Mesodermal cell (in vitro differentiated cells): ENCODE measurements at regions not wholly inside any gene's neighbourhood (a gene's known extent, or its start where the extent isn't known, plus 50 kb on each side); places are given as distances from the start of the nearest gene placed in this dataset.

ENCODE experiments used
- H3K27ac ChIP-seq: 2 replicates; pipeline ENCODE4 v1.7.0; 2013; ENCODE audit warnings: mild to moderate bottlenecking, low read depth, low read length, moderate library complexity; ENCODE audit not compliant: severe bottlenecking
- H3K36me3 ChIP-seq: 2 replicates; pipeline ENCODE4 v1.7.1; 2013; ENCODE audit warnings: mild to moderate bottlenecking, low read length, moderate library complexity; ENCODE audit not compliant: control insufficient read depth, insufficient read depth
- H3K4me1 ChIP-seq: one replicate; pipeline ENCODE4 v1.7.1; 2013; ENCODE audit warnings: mild to moderate bottlenecking, low read length; ENCODE audit not compliant: insufficient read depth, control insufficient read depth, poor library complexity, severe bottlenecking
- H3K4me3 ChIP-seq: 2 replicates; pipeline ENCODE4 v1.7.0; 2013; ENCODE audit warnings: low read length, control low read depth, mild to moderate bottlenecking; ENCODE audit not compliant: insufficient read depth, poor library complexity, severe bottlenecking; ENCODE audit errors: extremely low read depth
- H3K9me3 ChIP-seq: 2 replicates; pipeline ENCODE4 v1.7.1; 2013; ENCODE audit warnings: mild to moderate bottlenecking, low read length, moderate library complexity; ENCODE audit not compliant: control insufficient read depth
- WGBS, 2 experiments: methylation state at CpG; one replicate each; pipeline ENCODE4 v1.1.5; 2013; ENCODE audit warnings: missing lambda C conversion rate in 2 of 2; ENCODE audit not compliant: insufficient coverage in 2 of 2; 5-methylcytosine and 5-hydroxymethylcytosine counted together

DNA sequence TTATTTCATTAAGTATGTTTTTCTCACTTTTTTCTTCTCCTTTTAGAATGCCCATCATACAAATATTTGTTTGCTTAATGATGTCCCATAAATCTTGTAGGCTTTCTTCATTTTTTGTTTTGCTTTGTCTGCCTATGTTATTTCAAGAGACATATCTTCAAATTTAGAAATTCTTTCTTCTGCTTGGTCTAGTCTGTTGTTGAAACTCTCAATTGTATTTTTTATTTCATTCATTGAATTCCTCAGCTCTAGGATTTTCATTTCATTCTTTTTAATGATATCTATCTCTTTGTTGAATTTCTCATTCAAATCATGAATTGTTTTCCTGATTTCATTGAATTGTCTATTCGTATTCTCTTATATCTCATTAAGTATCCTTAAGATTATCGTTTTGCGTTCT lies 125.1 kb upstream of the VIPR2 start:
- Histone ChIP-seq H3K4me3 (no peak overlapping the region), H3K4me1 (no peaks in the 10 kb centered on the region), H3K36me3 (no peaks in the 10 kb centered on the region), H3K9me3 (peaks cover 47% of the 10 kb centered on the region), H3K27ac (no peak overlapping the region)
- WGBS, 2 experiments = 72% methylated on average over 2 of the region's 3 CpGs; no CpG with 5 or more reads in 1 of the 2 experiments

DNA sequence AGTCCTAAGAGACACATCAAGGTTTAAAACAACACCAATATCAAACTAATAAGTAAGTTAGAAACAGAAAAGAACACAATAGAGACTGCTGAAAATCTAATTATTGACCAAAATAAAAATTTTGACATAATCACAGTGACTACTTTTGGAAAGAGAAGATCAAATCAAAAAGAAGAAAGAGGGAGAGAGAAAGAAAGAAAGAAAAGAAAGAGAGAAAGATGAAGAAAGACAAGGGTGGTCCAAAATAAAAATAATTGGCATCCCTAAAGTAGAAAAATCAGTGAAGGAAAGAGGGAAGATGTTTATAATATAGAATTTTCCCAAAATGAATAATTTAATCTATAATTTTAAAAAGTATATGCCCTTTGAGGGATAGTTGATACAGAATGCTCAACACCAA lies 118.8 kb upstream of the VIPR2 start:
- Histone ChIP-seq H3K36me3 (no peaks in the 10 kb centered on the region), H3K27ac (no peak overlapping the region)

DNA sequence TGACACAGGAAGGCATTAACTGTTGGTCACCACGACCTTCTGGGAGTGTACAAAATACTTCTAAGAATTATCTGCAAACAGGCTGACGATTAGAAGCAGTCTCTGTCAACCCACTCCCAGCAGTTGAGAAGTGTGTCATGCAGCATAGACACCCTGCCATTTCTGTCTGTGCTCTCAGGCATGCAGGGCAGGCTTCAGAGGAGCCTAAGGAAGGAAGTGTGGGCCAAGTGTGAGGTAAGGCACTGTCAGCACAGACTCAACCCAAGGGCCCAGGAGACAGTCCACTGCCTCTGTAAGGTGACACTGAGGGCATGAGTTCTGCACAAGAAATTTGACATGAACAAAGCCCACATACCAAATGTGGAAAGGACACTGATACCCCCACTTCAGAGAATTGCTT lies 109.0 kb upstream of the VIPR2 start:
- Histone ChIP-seq H3K4me1 (no peaks in the 10 kb centered on the region), H3K36me3 (no peaks in the 10 kb centered on the region), H3K27ac (no peak overlapping the region), H3K4me3 (no peak overlapping the region), H3K9me3 (peaks cover 69% of the 10 kb centered on the region)
- 30 to 40% methylated on average over 1 to 2 of the region's 2 CpGs for WGBS, 2 experiments

More for the DNA sequence above, 118.8 kb upstream of the VIPR2 start:
- Histone ChIP-seq H3K4me3 (no peak overlapping the region), H3K9me3 (peaks cover 27% of the 10 kb centered on the region), H3K4me1 (no peaks in the 10 kb centered on the region)

DNA sequence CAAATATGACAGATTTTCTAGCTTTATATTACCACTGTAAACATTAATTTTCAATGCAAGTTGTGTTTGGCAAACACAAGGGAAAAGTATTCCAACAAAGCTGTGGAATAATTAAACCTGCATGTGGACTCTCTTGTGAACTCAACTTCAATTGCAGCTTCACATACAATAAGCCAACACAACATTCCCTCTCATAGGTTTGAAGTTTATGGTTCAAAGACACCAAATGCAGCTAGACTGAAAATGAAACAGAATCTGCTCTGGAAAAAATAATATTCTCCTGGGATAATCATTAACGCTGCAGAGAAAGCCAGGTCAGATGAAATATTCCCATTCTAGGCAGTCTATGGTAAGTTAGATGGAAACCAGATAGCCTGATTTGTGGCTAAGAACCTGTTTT lies 105.8 kb upstream of the VIPR2 start:
- no peak overlapping the region for H3K27ac ChIP-seq
- H3K4me3 ChIP-seq = no peak overlapping the region
- peaks cover 57% of the 10 kb centered on the region for H3K9me3 ChIP-seq
- H3K4me1 ChIP-seq = no peaks in the 10 kb centered on the region
- WGBS, 2 experiments = 70% methylated on average over 1 of the region's 1 CpG; no CpG with 5 or more reads in 1 of the 2 experiments
- H3K36me3 ChIP-seq = no peaks in the 10 kb centered on the region

DNA sequence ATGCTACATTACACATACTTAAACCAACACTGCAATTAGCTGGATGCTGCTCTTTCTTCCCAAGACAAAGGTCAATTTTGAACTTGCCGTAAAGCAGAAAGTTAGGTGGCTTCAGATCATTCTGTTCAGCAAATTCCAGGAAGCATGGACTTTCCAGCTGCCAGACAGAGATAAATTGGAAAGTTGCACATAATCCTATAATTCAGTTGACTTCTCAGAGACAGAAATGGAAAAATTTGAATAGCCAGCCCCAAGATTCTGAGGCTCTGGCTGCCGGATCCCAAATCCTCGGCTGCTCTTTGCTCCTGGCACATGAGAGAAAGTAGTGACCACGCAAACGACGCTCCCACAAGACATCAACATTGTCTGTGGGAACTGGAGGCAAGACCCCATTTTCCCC lies 105.0 kb upstream of the VIPR2 start:
- H3K4me3 ChIP-seq = no peak overlapping the region
- 90 to 94% methylated on average over 2 to 5 of the region's 6 CpGs for WGBS, 2 experiments
- H3K27ac ChIP-seq = no peak overlapping the region
- H3K9me3 ChIP-seq = peaks cover 49% of the 10 kb centered on the region
- no peaks in the 10 kb centered on the region for H3K4me1 ChIP-seq
- no peaks in the 10 kb centered on the region for H3K36me3 ChIP-seq

DNA sequence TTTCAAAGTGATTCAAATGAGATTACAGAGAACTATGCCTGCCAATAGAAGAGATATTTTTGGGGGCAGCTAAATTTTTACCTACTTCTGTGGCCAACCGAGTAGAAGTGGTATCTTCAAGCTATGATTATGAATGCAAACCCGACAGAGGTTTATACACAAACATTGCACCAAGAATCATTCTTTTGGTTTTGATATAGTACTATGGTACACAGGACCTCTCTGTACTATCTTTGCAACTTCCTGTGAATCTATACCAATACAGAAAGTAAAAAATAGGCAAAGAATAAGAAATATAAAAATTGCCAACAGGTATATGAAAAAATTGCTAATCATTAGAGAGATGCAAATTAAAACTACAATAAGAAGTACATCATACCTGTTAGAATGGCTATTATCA lies 103.2 kb upstream of the VIPR2 start:
- no peak overlapping the region for H3K27ac ChIP-seq
- H3K4me3 ChIP-seq = no peak overlapping the region
- H3K9me3 ChIP-seq = peaks cover 33% of the 10 kb centered on the region
- 44% methylated on average over 2 of the region's 2 CpGs; no CpG with 5 or more reads in 1 of the 2 experiments for WGBS, 2 experiments
- H3K36me3 ChIP-seq = no peaks in the 10 kb centered on the region
- H3K4me1 ChIP-seq = no peaks in the 10 kb centered on the region

DNA sequence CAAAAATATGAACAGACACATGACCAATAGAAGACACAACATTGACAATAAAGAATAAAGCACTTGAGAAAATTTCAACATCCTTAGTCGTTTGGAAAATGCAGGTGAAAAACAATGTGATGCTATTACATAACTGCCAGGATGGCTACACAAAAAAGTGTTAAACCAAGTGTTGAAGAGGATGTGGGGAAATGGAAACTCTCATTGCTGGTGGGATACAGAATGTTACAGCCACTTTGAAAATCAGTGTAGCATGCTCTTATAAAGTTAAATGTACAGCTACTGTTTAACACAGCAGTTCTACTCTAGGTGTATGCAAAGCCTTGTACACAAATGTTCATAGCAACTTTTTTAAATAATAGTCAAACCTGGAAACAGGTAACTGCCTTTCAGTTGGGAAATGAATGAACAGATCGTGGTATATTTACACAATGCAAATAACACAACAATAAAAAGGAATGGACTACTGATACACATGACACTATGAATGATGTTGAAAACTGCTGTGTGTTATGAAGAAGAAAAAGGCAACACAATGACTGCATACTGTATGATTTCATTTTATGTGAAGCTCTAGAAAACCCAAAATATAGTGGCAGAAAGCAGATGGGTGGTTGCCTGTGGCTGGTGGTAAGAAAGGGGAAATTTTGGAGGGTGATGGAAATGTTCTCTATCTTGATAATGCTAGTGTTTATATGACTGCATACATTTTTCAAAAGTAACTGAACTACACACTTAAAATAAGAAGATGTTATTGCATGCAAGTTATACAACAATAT lies 102.2 kb upstream of the VIPR2 start:
- no peaks in the 10 kb centered on the region for H3K4me1 ChIP-seq
- H3K9me3 ChIP-seq = peaks cover 23% of the 10 kb centered on the region
- no peak overlapping the region for H3K27ac ChIP-seq
- no peaks in the 10 kb centered on the region for H3K36me3 ChIP-seq
- WGBS, 2 experiments = 29% methylated on average over 1 of the region's 2 CpGs; no CpG with 5 or more reads in 1 of the 2 experiments
- no peak overlapping the region for H3K4me3 ChIP-seq

DNA sequence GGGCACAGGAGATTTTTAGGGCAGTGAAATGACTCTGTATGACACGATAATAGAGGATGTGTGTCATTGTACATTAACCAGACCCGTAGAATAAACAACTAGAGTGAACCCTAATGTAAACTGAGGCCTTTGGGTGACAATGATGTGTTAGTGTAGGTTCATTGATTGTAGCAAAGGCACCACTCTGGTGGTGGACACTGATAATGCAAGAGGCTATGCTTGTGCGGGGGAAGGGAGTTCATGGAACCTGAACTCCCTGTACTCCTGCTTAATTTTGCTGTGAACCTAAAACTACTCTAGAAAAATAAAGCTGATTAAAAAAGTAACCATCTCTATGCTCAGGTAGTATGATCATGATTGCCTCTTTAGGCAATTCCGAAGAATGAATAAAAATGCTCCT lies 96.3 kb upstream of the VIPR2 start:
- H3K4me3 ChIP-seq = no peak overlapping the region
- H3K36me3 ChIP-seq = no peaks in the 10 kb centered on the region
- H3K9me3 ChIP-seq = peaks cover 32% of the 10 kb centered on the region
- no peaks in the 10 kb centered on the region for H3K4me1 ChIP-seq
- no peak overlapping the region for H3K27ac ChIP-seq
- WGBS, 2 experiments = 76 to 100% methylated on average over 1 to 2 of the region's 4 CpGs

DNA sequence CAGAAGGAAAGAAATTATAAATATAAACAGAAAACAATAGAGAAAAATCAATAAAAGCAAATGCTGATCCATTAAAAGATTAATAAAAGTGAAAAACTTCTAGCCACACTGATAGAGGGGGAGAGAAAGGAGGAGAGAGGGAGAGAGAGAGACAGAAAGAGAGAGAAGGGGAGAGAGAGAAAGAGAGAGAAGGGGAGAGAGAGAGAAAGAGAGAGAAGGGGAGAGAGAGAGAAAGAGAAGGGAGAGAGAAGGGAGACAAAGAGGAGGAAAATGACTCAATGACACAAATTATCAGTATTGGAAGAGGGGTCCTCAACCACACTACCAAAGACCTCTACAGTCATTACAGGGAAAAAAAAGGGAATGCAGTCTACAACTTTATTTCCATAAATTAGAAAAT lies 94.4 kb upstream of the VIPR2 start:
- Histone ChIP-seq H3K4me1 (no peaks in the 10 kb centered on the region), H3K9me3 (peaks cover 44% of the 10 kb centered on the region)

DNA sequence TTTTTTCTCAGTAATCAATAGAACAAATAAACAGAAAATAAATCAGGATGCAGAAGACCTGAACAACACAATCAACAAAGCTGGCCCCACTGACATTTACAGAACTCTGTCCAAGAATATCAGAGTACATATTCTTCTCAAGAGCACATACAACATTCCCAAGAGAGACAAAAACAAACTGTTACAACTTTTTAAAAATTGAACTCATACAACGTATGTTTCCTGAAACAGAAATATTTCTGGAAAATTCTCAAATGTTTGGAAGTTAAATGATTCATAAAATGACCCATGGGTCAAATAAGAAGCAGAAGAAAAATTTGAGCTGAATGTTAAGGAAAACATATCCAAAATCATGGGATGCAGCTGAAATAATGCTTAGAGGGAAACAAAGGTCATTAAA lies 93.9 kb upstream of the VIPR2 start:
- Histone ChIP-seq H3K36me3 (no peaks in the 10 kb centered on the region), H3K4me3 (no peak overlapping the region), H3K27ac (no peak overlapping the region), H3K9me3 (peaks cover 49% of the 10 kb centered on the region), H3K4me1 (no peaks in the 10 kb centered on the region)
- no CpG with 5 or more reads among the region's 1 CpG for WGBS, 2 experiments

More for the DNA sequence above, 94.4 kb upstream of the VIPR2 start:
- no peak overlapping the region for H3K27ac ChIP-seq
- no peak overlapping the region for H3K4me3 ChIP-seq
- no peaks in the 10 kb centered on the region for H3K36me3 ChIP-seq

DNA sequence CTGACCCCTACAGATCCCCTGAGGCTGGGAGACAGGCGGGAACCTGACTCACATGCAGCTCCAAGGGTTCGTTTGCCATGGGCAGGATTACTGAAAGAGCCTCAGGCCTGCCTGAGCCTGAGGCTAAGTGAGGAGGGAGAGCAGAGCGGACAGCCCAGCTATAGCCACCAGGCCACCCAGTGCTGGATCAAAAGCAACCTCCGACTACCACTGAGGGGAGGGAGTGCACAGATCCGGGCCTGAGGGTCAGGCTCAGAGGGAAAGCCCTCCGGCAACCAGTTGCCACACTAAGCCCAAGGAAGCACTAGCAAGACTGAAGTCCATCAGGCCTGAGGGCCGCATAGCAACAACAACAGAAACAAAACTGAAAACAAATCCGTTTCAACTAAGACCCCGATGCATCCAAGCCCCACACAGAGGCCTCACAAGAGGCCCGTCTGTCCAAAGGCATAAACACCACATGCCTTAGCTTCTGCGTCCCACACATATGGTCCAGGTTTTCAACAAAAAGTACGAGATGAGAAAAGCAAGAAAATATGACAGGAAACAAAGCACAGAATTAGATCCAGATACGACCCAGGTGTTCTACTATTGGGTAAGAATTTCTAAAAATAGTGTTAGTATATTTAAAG lies 92.5 kb upstream of the VIPR2 start:
- H3K4me3 ChIP-seq = no peak overlapping the region
- no peaks in the 10 kb centered on the region for H3K4me1 ChIP-seq
- no peak overlapping the region for H3K27ac ChIP-seq
- 69 to 75% methylated on average over 11 of the region's 13 CpGs for WGBS, 2 experiments
- H3K9me3 ChIP-seq = peaks cover 56% of the 10 kb centered on the region
- no peaks in the 10 kb centered on the region for H3K36me3 ChIP-seq
